ENCODE measurements at regions not wholly inside any gene's neighbourhood (a gene's known extent, or its start where the extent isn't known, plus 50 kb on each side); places are given as distances from the start of the nearest gene placed in this dataset.
"Not testable (repeated sequence)": the region's sequence is repeated elsewhere in the genome, so short reads cannot be mapped to it uniquely, and the experiment has no call there.

DNA sequence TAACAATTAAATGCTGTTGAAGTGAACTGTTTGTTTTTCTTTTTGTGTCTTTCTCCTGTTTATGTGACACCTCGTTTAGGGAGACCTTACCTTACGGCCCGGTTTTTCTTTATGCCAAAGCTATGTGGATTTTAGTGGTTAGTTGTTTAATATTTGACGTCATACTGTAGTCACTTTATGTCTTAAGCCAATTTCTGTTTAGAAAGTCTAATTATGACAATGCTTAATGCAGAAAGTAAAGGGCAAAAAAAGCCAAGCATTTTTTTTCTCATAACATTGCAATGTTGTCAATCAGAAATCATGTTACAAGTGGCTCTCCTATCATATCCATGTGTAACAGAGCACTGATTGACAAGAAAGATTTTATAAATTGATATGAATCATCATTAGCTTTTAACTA lies 442.5 kb upstream of the ARRDC3 start:
- Histone ChIP-seq H3K4me1 (ENCODE audit: control insufficient read depth in 1 of 2, insufficient read depth in 2 of 2, low read length in 2 of 2) (no peaks in the 10 kb centered on the region), H3K9me3 (ENCODE audit: control insufficient read depth in 1 of 2, low read length in 2 of 2) (no peaks in the 10 kb centered on the region), H3K27me3 (ENCODE audit: low read depth, low read length) (no peaks in the 10 kb centered on the region), H3K27ac (ENCODE audit: low read length) (no peak overlapping the region), H3K36me3 (ENCODE audit: control insufficient read depth in 1 of 2, insufficient read depth in 2 of 2, low read length in 2 of 2) (no peaks in the 10 kb centered on the region), H3K4me3 (ENCODE audit: low read depth in 1 of 2, low read length in 2 of 2) (no peak overlapping the region)

DNA sequence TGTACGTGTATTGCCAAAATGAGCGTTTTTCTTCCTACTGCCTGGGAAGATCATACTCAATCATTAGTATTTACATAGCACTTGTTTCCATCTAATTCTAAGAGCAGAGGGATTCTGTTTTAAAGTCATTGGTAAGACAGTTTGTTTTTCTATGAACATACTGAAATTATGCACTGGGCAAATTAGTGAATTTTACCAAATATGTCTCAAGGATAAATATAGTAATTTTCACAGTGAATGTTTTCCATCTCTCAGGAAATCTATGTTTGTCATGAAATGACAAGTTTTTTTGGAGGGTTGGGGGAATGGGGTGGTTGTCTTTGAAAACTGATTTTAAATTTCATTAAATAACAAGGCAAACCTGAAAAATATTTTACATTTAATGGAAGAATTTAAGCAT lies 441.3 kb upstream of the ARRDC3 start:
- Histone ChIP-seq H3K9me3 (ENCODE audit: control insufficient read depth in 1 of 2, low read length in 2 of 2) (no peaks in the 10 kb centered on the region), H3K27ac (ENCODE audit: low read length) (no peak overlapping the region), H3K36me3 (ENCODE audit: control insufficient read depth in 1 of 2, insufficient read depth in 2 of 2, low read length in 2 of 2) (no peaks in the 10 kb centered on the region), H3K4me3 (ENCODE audit: low read depth in 1 of 2, low read length in 2 of 2) (no peak overlapping the region), H3K4me1 (ENCODE audit: control insufficient read depth in 1 of 2, insufficient read depth in 2 of 2, low read length in 2 of 2) (no peaks in the 10 kb centered on the region), H3K27me3 (ENCODE audit: low read depth, low read length) (no peaks in the 10 kb centered on the region)

DNA sequence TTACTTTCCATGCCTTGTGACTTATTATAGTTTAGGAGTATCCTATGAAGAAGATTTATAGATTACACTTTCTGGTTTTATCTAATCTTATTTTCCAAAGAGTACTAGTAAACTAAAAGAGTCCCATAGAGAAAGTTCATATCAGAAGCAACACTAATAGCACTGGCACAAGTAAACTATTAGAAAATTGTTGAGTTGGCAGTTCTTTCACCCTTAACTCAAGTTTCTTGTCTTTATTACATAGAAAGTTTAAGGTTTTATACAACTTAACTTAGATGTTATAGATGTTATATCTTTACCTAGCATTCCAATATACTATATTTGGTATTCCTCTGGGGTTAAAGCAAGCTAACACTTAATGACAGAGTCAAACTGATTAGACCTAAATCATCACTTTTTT lies 437.8 kb upstream of the ARRDC3 start:
- Histone ChIP-seq H3K9me3 (ENCODE audit: control insufficient read depth in 1 of 2, low read length in 2 of 2) (no peaks in the 10 kb centered on the region), H3K27ac (ENCODE audit: low read length) (no peak overlapping the region), H3K27me3 (ENCODE audit: low read depth, low read length) (no peaks in the 10 kb centered on the region), H3K4me1 (ENCODE audit: control insufficient read depth in 1 of 2, insufficient read depth in 2 of 2, low read length in 2 of 2) (no peaks in the 10 kb centered on the region), H3K4me3 (ENCODE audit: low read depth in 1 of 2, low read length in 2 of 2) (no peak overlapping the region), H3K36me3 (ENCODE audit: control insufficient read depth in 1 of 2, insufficient read depth in 2 of 2, low read length in 2 of 2) (no peaks in the 10 kb centered on the region)

DNA sequence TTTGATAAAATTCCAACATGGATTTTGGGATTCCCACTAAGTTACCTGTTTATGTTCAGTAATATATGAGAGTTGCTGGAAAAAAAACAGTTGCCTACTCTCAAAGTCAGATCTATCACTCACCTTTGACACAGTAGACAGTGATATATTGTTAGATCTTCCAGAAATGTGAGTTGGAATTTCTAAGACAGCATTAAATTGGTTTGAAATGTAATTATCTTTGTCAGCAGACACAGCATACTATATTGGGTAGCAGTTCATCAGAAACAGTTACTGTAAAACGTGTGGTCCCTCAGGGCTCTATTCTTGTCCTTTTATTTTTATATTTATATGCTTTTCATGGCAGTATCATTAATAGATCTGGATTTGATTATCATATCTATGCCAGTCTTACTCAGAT lies 433.6 kb upstream of the ARRDC3 start:
- Histone ChIP-seq H3K4me3 (ENCODE audit: low read depth in 1 of 2, low read length in 2 of 2) (no peak overlapping the region), H3K36me3 (ENCODE audit: control insufficient read depth in 1 of 2, insufficient read depth in 2 of 2, low read length in 2 of 2) (no peaks in the 10 kb centered on the region), H3K27me3 (ENCODE audit: low read depth, low read length) (no peaks in the 10 kb centered on the region), H3K9me3 (ENCODE audit: control insufficient read depth in 1 of 2, low read length in 2 of 2) (no peaks in the 10 kb centered on the region), H3K27ac (ENCODE audit: low read length) (no peak overlapping the region), H3K4me1 (ENCODE audit: control insufficient read depth in 1 of 2, insufficient read depth in 2 of 2, low read length in 2 of 2) (no peaks in the 10 kb centered on the region)

DNA sequence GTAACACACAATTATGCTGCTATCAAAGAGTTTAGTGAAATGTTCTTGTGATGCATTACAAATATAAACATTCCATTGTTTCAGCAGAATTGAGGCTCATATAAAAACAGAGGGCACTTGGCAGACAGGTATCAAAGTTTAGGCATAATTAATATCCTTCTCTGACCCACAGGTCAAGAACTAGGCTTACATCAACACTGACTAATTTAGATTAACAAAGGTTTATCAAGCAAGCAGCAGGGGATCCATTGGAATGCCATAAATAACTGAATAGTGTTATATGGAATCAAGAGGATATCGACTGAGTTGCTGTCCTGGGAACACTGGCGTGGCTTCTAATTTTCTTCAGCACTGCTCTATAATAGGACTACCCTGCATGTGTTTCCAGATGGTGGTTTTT lies 414.5 kb upstream of the ARRDC3 start:
- Histone ChIP-seq H3K36me3 (ENCODE audit: control insufficient read depth in 1 of 2, insufficient read depth in 2 of 2, low read length in 2 of 2) (no peaks in the 10 kb centered on the region), H3K9me3 (ENCODE audit: control insufficient read depth in 1 of 2, low read length in 2 of 2) (peaks cover 4% of the 10 kb centered on the region in 2 donors), H3K27me3 (ENCODE audit: low read depth, low read length) (no peaks in the 10 kb centered on the region), H3K27ac (ENCODE audit: low read length) (no peak overlapping the region), H3K4me3 (ENCODE audit: low read depth in 1 of 2, low read length in 2 of 2) (no peak overlapping the region), H3K4me1 (ENCODE audit: control insufficient read depth in 1 of 2, insufficient read depth in 2 of 2, low read length in 2 of 2) (no peaks in the 10 kb centered on the region)

DNA sequence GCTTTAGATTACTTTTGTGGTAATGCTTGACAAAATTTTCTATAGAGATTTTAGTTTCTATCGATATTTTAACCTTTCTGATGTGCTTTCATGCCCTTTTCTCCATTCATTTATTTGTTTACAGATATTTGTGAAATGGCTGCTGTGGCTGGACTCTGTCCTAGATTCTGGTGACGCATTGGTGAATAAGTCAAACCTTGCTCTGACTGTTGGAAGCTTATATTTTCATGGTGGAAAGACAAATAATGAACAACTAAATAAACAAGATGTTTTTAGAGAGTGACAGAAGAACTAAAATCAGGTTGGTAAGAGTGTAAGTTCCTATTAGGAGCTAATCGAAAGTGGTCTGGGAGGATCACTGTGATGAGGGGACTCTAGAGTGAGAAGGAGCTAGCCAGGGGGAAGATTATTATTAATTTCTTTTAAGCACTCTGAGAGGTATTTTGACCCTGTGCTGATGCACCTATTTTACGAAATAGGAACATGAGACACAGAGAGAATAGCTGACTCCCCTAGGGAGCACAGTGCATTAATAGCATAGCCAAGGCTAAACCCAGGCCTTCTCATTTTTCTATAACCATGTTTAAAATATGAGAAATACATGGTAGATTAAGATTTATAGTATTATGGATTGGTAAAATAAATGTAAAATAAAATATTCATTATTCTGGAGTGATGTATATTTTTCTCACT lies 411.9 kb upstream of the ARRDC3 start:
- Histone ChIP-seq H3K27me3 (ENCODE audit: low read depth, low read length) (no peaks in the 10 kb centered on the region), H3K36me3 (ENCODE audit: control insufficient read depth in 1 of 2, insufficient read depth in 2 of 2, low read length in 2 of 2) (no peaks in the 10 kb centered on the region), H3K9me3 (ENCODE audit: control insufficient read depth in 1 of 2, low read length in 2 of 2) (no peaks in the 10 kb centered on the region), H3K27ac (ENCODE audit: low read length) (no peak overlapping the region), H3K4me3 (ENCODE audit: low read depth in 1 of 2, low read length in 2 of 2) (no peak overlapping the region), H3K4me1 (ENCODE audit: control insufficient read depth in 1 of 2, insufficient read depth in 2 of 2, low read length in 2 of 2) (no peaks in the 10 kb centered on the region)

DNA sequence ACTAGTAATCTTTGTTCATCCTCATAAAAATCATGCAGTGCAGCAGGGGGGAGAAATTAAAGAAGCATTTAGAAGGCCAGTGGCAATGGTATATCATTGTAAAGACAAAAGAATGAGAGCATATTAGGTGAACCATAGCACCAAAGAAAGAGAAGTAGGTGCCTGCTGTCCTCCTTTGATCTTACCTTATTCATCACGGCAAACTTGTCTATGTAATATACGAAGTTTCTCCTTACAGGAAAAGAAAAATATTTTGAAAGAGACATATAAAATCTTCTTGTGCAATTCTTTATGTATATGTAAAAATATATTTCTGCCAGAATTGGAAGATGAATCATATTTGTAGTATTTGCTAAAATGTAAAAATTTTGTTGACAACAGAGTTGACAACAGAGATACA lies 411.3 kb upstream of the ARRDC3 start:
- Histone ChIP-seq H3K4me1 (ENCODE audit: control insufficient read depth in 1 of 2, insufficient read depth in 2 of 2, low read length in 2 of 2) (no peaks in the 10 kb centered on the region), H3K9me3 (ENCODE audit: control insufficient read depth in 1 of 2, low read length in 2 of 2) (no peaks in the 10 kb centered on the region), H3K27me3 (ENCODE audit: low read depth, low read length) (no peaks in the 10 kb centered on the region), H3K4me3 (ENCODE audit: low read depth in 1 of 2, low read length in 2 of 2) (no peak overlapping the region), H3K36me3 (ENCODE audit: control insufficient read depth in 1 of 2, insufficient read depth in 2 of 2, low read length in 2 of 2) (no peaks in the 10 kb centered on the region), H3K27ac (ENCODE audit: low read length) (no peak overlapping the region)

DNA sequence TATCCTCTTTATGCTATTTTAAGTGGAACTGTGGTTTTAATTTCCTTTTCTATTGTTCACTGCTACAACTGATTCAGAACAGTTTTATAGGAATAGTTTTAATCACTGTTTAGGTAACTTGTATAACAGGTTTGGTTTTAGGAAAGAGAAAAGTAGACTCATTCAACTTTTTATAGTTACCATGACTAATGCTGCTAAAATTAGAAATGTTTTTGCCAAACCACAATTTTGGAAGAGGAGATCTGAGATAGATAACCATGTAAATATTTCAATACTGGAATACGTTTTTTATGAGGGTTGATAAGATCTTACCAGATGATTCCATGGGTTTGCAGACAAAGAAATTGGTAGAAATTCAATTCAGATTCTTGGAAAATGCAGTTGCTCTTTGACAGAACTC lies 404.6 kb upstream of the ARRDC3 start:
- no peaks in the 10 kb centered on the region for H3K36me3 ChIP-seq (ENCODE audit: control insufficient read depth in 1 of 2, insufficient read depth in 2 of 2, low read length in 2 of 2)
- H3K27ac ChIP-seq (ENCODE audit: low read length): no peak overlapping the region
- H3K9me3 ChIP-seq (ENCODE audit: control insufficient read depth in 1 of 2, low read length in 2 of 2): peaks cover 0 to 2% of the 10 kb centered on the region in 2 donors
- H3K4me3 ChIP-seq (ENCODE audit: low read depth in 1 of 2, low read length in 2 of 2): no peak overlapping the region
- H3K27me3 ChIP-seq (ENCODE audit: low read depth, low read length): no peaks in the 10 kb centered on the region
- no peaks in the 10 kb centered on the region for H3K4me1 ChIP-seq (ENCODE audit: control insufficient read depth in 1 of 2, insufficient read depth in 2 of 2, low read length in 2 of 2)

DNA sequence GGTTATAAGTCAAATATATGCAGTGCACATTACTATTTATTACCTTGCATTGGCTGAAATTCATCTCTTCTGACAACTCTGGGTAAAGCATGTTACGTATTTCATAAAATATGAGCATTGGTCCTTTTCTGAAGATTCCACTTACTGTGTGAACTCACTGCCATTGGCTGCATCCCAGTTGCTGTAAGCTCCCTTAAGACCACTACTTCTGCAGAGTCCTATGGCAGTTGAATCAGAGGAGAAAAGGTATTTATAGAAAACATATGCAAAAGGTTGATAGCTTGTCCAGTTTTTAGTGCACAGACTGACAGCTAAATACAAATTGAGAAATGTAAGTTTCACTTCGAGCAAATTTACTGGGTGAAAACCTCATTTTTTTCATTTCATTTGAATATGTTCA lies 394.6 kb upstream of the ARRDC3 start:
- Histone ChIP-seq H3K27ac (ENCODE audit: low read length) (no peak overlapping the region), H3K27me3 (ENCODE audit: low read depth, low read length) (no peaks in the 10 kb centered on the region), H3K9me3 (ENCODE audit: control insufficient read depth in 1 of 2, low read length in 2 of 2) (no peaks in the 10 kb centered on the region), H3K4me1 (ENCODE audit: control insufficient read depth in 1 of 2, insufficient read depth in 2 of 2, low read length in 2 of 2) (no peaks in the 10 kb centered on the region), H3K4me3 (ENCODE audit: low read depth in 1 of 2, low read length in 2 of 2) (no peak overlapping the region), H3K36me3 (ENCODE audit: control insufficient read depth in 1 of 2, insufficient read depth in 2 of 2, low read length in 2 of 2) (no peaks in the 10 kb centered on the region)

DNA sequence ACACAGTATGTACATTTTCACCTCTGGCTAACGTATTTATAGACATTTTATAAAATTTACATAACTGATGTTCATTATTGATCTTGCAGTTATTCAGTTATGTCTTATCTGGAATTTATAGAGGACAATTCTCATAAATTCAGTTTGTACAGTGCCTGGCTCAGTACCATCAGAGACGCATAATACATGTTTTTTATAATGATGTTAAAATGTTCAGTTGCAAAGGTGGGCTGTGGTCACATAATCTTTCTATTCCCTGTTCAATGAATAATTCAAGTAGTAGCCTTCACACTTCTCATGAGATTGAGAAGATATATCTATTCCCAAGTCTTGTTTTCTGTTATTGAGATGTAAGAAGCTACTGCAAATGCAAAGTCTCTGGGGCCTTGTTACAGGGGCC lies 393.1 kb upstream of the ARRDC3 start:
- H3K36me3 ChIP-seq (ENCODE audit: control insufficient read depth in 1 of 2, insufficient read depth in 2 of 2, low read length in 2 of 2): no peaks in the 10 kb centered on the region
- no peaks in the 10 kb centered on the region for H3K27me3 ChIP-seq (ENCODE audit: low read depth, low read length)
- H3K9me3 ChIP-seq (ENCODE audit: control insufficient read depth in 1 of 2, low read length in 2 of 2): no peaks in the 10 kb centered on the region

DNA sequence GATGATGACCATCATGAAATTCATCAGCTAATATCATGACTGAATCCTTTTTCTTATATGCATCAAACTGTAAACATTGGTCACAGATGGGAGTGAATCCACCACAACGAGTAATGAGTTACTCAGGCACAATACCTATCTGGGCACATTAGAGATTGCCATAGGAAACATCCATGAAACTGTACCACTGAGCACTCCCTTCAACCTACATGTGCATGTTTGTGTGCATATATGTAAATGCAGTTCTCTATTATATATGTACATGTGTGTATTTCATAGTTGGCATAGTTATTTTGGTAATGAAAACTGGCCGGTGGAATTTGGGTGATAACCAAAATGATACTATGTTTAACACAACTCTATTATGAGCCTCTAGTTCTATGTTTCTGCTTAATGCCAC lies 387.3 kb upstream of the ARRDC3 start:
- H3K36me3 ChIP-seq (ENCODE audit: control insufficient read depth in 1 of 2, insufficient read depth in 2 of 2, low read length in 2 of 2): no peaks in the 10 kb centered on the region
- H3K4me3 ChIP-seq (ENCODE audit: low read depth in 1 of 2, low read length in 2 of 2): no peak overlapping the region
- no peaks in the 10 kb centered on the region for H3K9me3 ChIP-seq (ENCODE audit: control insufficient read depth in 1 of 2, low read length in 2 of 2)
- no peak overlapping the region for H3K27ac ChIP-seq (ENCODE audit: low read length)
- H3K27me3 ChIP-seq (ENCODE audit: low read depth, low read length): no peaks in the 10 kb centered on the region
- no peaks in the 10 kb centered on the region for H3K4me1 ChIP-seq (ENCODE audit: control insufficient read depth in 1 of 2, insufficient read depth in 2 of 2, low read length in 2 of 2)

More for the DNA sequence above, 393.1 kb upstream of the ARRDC3 start:
- Histone ChIP-seq H3K4me3 (ENCODE audit: low read depth in 1 of 2, low read length in 2 of 2) (no peak overlapping the region), H3K27ac (ENCODE audit: low read length) (no peak overlapping the region), H3K4me1 (ENCODE audit: control insufficient read depth in 1 of 2, insufficient read depth in 2 of 2, low read length in 2 of 2) (no peaks in the 10 kb centered on the region)

DNA sequence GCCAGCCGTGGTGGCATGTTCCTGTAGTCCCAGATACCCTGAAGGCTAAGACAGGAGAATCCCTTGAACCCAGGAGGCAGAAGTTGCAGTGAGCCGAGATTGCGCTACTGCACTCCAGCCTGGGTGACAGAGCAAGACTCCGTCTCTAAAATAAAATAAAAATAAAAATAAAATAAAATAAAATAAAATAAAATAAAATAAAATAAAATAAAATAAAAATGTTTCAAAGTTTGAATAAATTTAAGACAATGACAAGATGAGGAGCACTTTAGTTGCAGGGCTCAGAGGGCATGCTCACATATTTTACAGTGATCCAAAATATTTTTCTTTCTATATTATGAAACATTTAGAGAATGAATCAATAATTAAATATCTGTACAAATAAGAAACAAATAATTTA lies 374.3 kb upstream of the ARRDC3 start:
- H3K4me3 ChIP-seq (ENCODE audit: low read depth in 1 of 2, low read length in 2 of 2); H3K4me1 ChIP-seq (ENCODE audit: control insufficient read depth in 1 of 2, insufficient read depth in 2 of 2, low read length in 2 of 2); H3K36me3 ChIP-seq (ENCODE audit: control insufficient read depth in 1 of 2, insufficient read depth in 2 of 2, low read length in 2 of 2); H3K27me3 ChIP-seq (ENCODE audit: low read depth, low read length); H3K9me3 ChIP-seq (ENCODE audit: control insufficient read depth in 1 of 2, low read length in 2 of 2); H3K27ac ChIP-seq (ENCODE audit: low read length): not testable (repeated sequence)
